GM19324 (cell line): ENCODE measurements at regions not wholly inside any gene's neighbourhood (a gene's known extent, or its start where the extent isn't known, plus 50 kb on each side); places are given as distances from the start of the nearest gene placed in this dataset.

Source experiments
- ATAC-seq: cut with Tn5 transposase; IDR thresholded peaks from one replicate; pipeline ENCODE4 v1.9.1; 2021; ENCODE audit warnings: mild to moderate bottlenecking, moderate library complexity; ENCODE audit not compliant: unreplicated experiment, low FRiP score

DNA sequence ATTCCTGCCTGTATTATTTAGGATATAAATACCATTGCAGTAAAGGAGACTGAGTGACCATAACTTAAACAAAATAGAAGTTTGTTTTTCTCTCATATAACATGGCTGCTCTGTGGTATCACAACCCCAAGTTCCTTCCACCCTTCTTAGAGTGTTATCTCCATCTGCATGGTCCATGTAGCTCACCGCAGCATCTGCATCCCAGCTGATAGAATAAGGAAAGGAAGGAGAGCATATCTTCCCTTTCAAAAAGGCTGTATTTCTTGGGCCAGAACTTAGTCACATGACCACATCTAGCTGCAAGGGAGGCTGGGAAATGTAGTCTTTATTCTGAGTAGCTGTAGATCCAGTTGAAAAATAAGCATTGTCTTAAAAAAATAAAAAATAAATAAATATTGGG is 184.8 kb upstream of the NUDT4 start:
- no peak for ATAC-seq

DNA sequence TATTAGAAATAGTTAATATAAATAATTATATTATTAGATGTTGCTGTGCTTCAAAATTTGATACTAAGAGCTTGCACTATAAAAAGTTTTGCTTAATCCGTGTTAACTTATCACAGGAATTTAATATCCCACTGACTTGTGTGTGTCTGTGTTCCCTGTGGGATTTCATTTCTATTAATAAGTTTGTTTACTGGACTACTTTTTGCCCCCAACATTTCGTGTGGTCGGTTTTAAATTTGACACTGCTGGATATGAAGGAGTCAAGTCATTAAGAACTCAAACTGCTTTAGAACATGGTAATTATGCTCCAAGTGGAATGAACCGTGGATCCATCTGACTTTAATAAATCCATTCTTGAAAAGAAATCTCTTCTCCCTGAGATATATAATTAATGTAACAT is 182.2 kb upstream of the NUDT4 start:
- ATAC-seq: no peak

DNA sequence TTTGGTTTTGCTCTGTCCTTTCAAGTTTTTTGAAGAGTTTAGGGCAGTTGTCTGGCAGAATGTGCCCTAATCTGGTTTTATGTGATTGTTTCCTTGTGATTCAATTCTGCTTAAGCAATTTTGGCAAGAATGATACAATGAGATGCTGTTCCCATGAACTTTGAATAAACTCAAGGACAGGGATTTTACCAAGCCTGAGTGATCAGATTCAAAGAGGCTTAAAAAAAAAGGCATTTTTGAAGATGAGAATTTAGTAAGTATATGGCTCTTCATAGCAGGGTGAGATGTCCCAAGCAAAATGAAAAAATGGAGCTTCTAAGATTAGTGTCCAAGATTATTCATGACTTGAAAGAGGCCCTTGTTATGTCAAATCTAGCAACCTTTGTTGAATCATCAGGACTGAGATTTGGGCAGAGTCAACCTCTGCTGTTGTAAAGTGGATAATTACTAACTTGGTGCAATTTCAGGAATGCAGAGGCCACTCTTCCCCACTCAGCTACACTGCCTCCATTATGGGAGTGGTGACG is 180.6 kb upstream of the NUDT4 start:
- no peak for ATAC-seq

DNA sequence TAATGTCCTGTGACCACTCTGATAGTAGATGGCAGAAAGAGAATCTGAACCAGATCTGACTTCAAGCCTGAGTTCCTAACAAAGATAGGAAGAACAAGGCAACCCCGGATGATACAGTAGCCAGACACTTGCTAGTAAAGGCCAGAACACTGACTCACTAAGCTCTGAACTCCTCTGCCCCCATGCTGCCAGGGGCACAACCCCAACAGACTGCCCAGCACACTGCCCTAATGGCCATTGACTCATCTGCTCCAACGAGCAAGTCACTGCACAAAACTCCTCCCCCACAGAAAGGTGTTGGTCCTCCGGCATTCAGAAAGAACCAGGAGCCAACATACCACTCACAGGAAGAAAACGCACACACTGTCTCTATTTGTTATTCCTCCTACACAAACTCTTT is 179.6 kb upstream of the NUDT4 start:
- no peak for ATAC-seq

DNA sequence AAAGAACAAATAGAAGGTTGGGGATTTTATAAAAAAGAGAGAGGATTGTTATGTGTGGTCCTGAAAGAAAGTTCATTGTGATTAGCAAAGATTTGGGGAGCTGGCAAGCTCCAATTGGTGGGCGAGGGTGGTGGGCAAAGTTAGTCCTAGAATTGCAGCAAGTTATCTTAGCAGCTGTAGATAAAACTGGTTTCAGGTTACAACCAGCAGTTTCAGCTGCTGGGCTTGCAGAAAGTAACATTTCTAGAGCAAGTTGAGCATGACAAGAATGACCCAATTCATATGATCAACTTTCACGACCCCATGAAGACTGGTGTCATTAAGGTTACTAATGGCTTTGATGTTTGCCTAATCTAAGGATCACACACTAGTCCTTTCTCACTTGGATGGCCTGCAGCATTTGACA is 177.9 kb upstream of the NUDT4 start:
- no peak for ATAC-seq

GRCh38 chr12:93200291-93200917 is 177.3 kb upstream of the NUDT4 start:
- no peak for ATAC-seq

- ATAC-seq: no peak
These were observed 175.7 kb upstream of the NUDT4 start for GRCh38 chr12:93201990-93202389.

GRCh38 chr12:93202688-93203087 is 175.0 kb upstream of the NUDT4 start:
- no peak for ATAC-seq

GRCh38 chr12:93203361-93203760 is 174.4 kb upstream of the NUDT4 start:
- ATAC-seq: no peak

DNA sequence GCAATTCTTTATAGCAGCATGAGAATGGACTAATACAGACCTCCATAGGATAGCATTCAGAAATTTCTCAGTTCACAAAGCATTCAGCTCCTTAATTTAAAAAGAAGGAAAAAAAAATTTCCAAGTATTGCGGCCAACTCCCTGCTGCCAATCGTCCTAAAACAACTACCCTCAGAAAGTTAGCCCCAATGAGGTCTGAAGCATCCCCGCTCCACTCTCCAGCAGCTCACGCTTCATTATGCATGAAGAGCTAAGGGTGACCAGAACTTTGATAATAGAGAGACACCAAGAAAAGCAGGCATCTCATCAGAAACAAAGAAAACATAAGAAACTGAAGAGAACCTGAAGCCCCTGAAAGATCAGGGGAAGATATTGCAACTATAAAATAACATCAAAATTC is 172.8 kb upstream of the NUDT4 start:
- ATAC-seq: no peak

DNA sequence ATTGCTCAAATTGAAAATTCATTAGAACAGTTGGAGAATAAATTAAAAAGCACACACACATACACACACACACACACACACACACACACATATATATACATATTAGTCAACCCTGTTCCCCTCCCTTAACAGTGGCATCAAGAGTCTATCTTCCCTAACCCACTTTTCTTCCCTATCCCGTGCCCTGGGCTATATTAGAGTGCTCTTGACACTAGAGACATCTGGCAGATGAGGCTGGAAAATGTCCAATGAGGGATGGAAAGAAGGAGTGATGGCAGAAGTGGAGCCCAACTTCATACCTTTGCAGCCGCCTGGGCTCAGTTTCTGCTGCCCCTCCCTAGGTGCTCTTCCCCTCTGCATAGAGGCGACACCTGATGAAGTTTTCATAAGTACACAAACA is 172.4 kb upstream of the NUDT4 start:
- no peak for ATAC-seq

GRCh38 chr12:93208011-93208410 is 169.7 kb upstream of the NUDT4 start:
- ATAC-seq: no peak

GRCh38 chr12:93214523-93215289 is 163.0 kb upstream of the NUDT4 start:
- ATAC-seq: no peak

DNA sequence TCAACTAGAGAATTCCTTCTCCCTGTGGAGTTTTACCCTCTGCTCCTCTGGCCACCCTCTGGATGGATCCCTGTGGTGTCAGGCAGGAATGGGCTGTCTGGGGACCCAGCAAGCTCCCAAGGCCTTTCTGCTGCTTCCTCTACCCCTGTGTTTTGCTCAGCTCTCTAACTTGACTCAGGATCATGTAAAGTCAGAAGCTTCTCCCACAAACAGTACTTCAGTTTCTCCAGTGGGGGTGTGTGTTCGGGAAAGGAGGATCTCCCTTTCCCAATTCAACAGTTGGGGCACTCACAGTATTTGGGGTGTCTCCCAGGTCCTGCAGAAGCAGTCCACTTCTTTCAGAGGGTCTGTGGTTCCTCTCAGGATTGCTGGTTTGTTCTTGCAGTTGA is 162.4 kb upstream of the NUDT4 start:
- ATAC-seq: no peak

DNA sequence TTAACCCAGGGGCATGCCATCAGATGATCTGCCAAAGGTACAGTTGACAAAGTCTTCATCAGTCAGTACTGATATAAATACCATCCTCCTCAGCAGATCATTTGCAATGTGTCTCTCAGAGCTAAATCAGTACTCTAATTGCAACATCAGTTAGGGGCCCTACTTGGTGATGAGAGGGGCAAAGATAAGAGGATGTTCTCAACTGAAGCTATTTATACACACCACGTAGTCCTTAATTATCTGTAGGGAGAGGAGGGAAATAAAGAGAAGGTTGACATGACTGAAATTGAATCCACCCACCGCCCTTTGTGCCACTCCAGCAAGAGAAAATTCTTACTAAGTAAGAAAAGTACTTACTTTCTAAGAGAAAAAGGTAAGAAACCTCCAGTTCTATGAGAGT is 157.8 kb upstream of the NUDT4 start:
- no peak for ATAC-seq

- ATAC-seq: no peak
These were observed 155.9 kb upstream of the NUDT4 start for GRCh38 chr12:93221841-93222240.

DNA sequence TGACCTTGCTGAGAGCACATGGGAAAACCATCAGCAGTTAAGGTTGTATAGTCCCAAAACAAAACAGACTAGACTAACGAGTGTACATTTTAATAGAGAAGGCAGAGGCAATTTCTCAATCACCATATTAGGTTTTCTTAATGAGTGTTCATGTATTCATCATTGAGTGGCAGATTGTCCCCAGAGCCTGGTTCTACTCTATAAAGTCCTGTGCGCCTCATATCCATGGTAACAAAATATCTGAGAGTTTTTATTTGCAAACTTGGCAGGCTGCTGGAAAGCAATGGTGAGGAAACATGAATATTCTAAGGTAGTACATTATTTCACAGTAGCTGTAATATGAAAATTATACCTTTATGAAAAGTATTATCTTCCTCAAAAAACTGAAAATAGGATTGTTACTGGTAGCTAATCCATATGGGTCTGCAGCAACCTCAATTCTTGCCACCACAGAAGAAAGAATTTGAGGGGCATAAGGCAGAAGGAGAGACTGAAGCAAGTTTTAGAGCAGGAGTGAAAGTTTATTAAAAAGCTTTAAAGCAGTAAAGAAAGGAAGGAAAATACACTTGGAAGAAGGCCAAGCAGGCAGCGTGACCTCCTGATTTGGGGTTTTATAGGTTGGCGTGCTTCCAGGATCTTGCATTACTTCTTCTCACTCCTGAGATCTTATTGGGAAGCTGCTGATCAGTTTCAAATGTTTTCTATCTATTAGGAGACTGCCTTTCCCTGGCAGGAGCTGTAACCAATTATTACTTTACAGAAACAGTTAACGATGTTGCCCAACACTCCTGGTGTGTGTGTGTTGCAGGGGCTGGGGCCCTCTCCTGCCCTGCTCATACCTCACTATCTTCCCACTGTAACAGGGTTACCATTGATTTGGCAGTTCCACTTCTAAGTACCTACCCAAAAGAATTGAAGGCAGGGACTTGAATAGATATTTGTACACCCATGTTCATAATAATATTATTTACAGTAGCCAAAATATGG is 154.0 kb upstream of the NUDT4 start:
- no peak for ATAC-seq

- ATAC-seq: no peak
These were observed 152.6 kb upstream of the NUDT4 start for GRCh38 chr12:93225094-93225493.

DNA sequence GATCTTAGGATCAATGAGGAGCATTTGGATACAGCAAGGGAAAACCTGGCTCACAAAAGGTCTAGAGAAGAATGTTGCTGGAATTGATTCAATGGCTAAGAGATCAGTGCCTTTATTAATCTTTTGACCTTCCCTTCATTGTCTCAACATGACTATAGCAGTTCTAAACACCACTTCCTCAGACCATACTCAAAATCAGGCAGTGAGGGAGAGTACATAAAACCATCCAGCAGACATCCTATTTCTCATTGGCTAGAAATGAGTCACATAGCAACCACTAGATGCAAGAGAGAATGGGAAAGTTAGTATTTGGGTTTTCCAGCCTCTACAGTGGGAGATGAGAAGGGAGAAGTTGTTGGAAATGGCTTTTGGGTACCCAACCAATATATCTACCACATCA is 151.4 kb upstream of the NUDT4 start:
- no peak for ATAC-seq

DNA sequence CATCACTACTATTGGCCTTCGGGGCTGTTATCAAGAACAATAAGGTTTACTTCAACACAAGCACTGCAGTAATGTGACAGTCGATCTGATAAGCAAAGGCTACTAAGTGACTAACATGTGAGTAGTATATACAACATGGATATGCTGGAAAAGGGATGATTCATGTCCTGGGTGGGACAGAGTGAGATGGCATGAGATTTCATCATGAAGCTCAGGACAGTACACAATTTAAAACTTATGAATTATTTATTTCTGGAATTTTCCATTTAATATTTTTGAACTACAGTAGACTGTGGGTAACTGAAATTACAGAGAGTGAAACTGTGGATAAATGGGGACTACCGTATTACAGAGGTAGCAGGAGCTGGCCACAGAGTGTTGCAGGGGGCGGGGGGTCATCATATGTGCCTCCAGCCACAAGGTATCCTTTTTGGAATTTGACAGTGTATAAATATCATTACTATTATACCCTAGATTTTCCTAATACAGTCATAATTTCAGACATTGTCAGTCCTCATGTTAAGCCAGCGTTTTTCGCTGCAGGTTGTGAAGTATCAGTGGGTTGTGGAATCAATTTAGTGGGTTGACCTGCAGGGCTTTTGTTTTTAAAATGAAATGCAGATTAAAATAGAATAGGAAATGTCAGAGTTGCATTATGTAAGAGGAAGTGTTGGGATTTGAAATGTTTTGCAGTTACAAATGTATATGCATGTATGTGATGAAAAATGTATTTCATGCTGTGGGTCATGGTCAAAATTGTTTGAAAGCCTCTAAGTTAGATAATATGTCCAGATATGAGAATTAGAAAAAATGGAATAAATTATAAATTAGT is 148.0 kb upstream of the NUDT4 start:
- ATAC-seq: no peak
